Lung (tissue), 11 donors: ENCODE measurements at regions not wholly inside any gene's neighbourhood (a gene's known extent, or its start where the extent isn't known, plus 50 kb on each side); places are given as distances from the start of the nearest gene placed in this dataset.

Source experiments
- ATAC-seq: fragments of 200-7000 bp; cut with Tn5 transposase; one replicate; pipeline ENCODE4 v1.9.1; 2020; ENCODE audit warnings: moderate number of reproducible peaks; ENCODE audit not compliant: insufficient read depth, low FRiP score
- DNase-seq, 3 donors: peaks; one replicate each; pipeline ENCODE4 v3.0.0-alpha.2; 2013 to 2017
- H3K27ac ChIP-seq, 2 donors: one replicate each; pipeline ENCODE4 v1.5.1; 2013; ENCODE audit warnings: mild to moderate bottlenecking in 2 of 2, moderate library complexity in 2 of 2, control low read depth in 1 of 2, inconsistent platforms in 1 of 2, low read depth in 1 of 2, low read length in 1 of 2
- H3K27me3 ChIP-seq, 3 donors: one replicate each; pipeline ENCODE4 v1.5.1; 2013; ENCODE audit warnings: low read length in 2 of 3; ENCODE audit not compliant: control insufficient read depth in 3 of 3, insufficient read depth in 3 of 3
- H3K36me3 ChIP-seq, 4 donors: one replicate each; pipeline ENCODE4 v1.5.1; 2013; ENCODE audit warnings: low read length in 4 of 4, mild to moderate bottlenecking in 1 of 4, moderate library complexity in 1 of 4; ENCODE audit not compliant: control insufficient read depth in 4 of 4, insufficient read depth in 4 of 4
- H3K4me1 ChIP-seq, 5 donors: one replicate each; pipeline ENCODE4 v1.5.1; 2013; ENCODE audit warnings: low read length in 5 of 5, mild to moderate bottlenecking in 2 of 5, moderate library complexity in 1 of 5; ENCODE audit not compliant: control insufficient read depth in 5 of 5, insufficient read depth in 5 of 5
- H3K4me3 ChIP-seq: one replicate; pipeline ENCODE4 v1.5.1; 2013; ENCODE audit warnings: mild to moderate bottlenecking, control low read depth, moderate library complexity
- H3K9ac ChIP-seq, 2 donors: one replicate each; pipeline ENCODE4 v1.5.1; 2013; ENCODE audit warnings: low read length in 2 of 2, control low read depth in 1 of 2; ENCODE audit not compliant: insufficient read depth in 1 of 2
- H3K9me3 ChIP-seq, 4 donors: one replicate each; pipeline ENCODE4 v1.5.1; 2013; ENCODE audit warnings: low read length in 3 of 4, mild to moderate bottlenecking in 1 of 4, moderate library complexity in 1 of 4; ENCODE audit not compliant: control insufficient read depth in 4 of 4, insufficient read depth in 3 of 4
- CTCF ChIP-seq: IDR thresholded peaks from 2 replicates; pipeline ENCODE4 v1.5.1; 2012; ENCODE audit warnings: mild to moderate bottlenecking; ENCODE audit errors: control extremely low read depth, extremely low read depth
- WGBS, 2 donors: extraction: QIAGEN DNeasy Blood & Tissue Kit; methylation state at CpG; one replicate each; pipeline ENCODE4 v1.1.7; 2013; 5-methylcytosine and 5-hydroxymethylcytosine counted together
- donor health status: control.
- donor health status: control.
- donor health status: Bipolar disorder and iron deficiency.
- donor health status: healthy.
- donor health status: DM: yes; HTN: yes; CAD: no.

- no peak overlapping the region for H3K27ac ChIP-seq
- 59 to 63% methylated on average over 12 of the region's 12 CpGs for WGBS, 2 donors
- no peak overlapping the region for H3K4me3 ChIP-seq
- no peak for TF ChIP-seq CTCF
- H3K4me1 ChIP-seq: peaks cover 0 to 5% (median 0%) of the 10 kb centered on the region in 5 donors
- H3K27me3 ChIP-seq: peaks cover 0 to 7% (median 0%) of the 10 kb centered on the region in 3 donors
- H3K36me3 ChIP-seq: no peaks in the 10 kb centered on the region
- ATAC-seq (no peak), DNase-seq (peak; percentile 46 to 72 (median 46))
- H3K9ac ChIP-seq: no peak overlapping the region
- H3K9me3 ChIP-seq: peaks cover 0 to 5% (median 0%) of the 10 kb centered on the region in 4 donors
Measured at GRCh38 chr20:59441860-59442810, 141.7 kb downstream of the EDN3 start.

- no peak overlapping the region for H3K27ac ChIP-seq
- no peak for TF ChIP-seq CTCF
- peaks cover 0 to 12% (median 0%) of the 10 kb centered on the region in 3 donors for H3K27me3 ChIP-seq
- 72 to 88% methylated on average over 1 of the region's 1 CpG for WGBS, 2 donors
- peaks cover 0 to 5% (median 0%) of the 10 kb centered on the region in 5 donors for H3K4me1 ChIP-seq
- ATAC-seq (no peak), DNase-seq (no peak)
- H3K9ac ChIP-seq: no peak overlapping the region
- peaks cover 0 to 5% (median 0%) of the 10 kb centered on the region in 4 donors for H3K9me3 ChIP-seq
- no peaks in the 10 kb centered on the region for H3K36me3 ChIP-seq
- H3K4me3 ChIP-seq: no peak overlapping the region
Measured at GRCh38 chr20:59443550-59443949, 143.1 kb downstream of the EDN3 start.

- ATAC-seq: no peak
- Histone ChIP-seq H3K9ac (no peak overlapping the region), H3K36me3 (no peaks in the 10 kb centered on the region), H3K27me3 (peaks cover 0 to 12% (median 0%) of the 10 kb centered on the region in 3 donors), H3K4me3 (no peak overlapping the region), H3K9me3 (peaks cover 0 to 4% (median 0%) of the 10 kb centered on the region in 4 donors), H3K27ac (no peak overlapping the region), H3K4me1 (peaks cover 0 to 9% (median 3%) of the 10 kb centered on the region in 5 donors)
- no peak for TF ChIP-seq CTCF
- no peak for DNase-seq
- WGBS, 2 donors: 71 to 83% methylated on average over 4 of the region's 4 CpGs
Measured at GRCh38 chr20:59446376-59446775, 146.0 kb downstream of the EDN3 start.
